NCI-H1105 treated with DMSO at 0.1 percent for 48 hours (cell line): ENCODE measurements at regions not wholly inside any gene's neighbourhood (a gene's known extent, or its start where the extent isn't known, plus 50 kb on each side); places are given as distances from the start of the nearest gene placed in this dataset.
A peak's percentile ranks its signal among the peaks of the same experiment; 100 is the strongest.
"Not testable (repeated sequence)": the region's sequence is repeated elsewhere in the genome, so short reads cannot be mapped to it uniquely, and the experiment has no call there.

Experiments
- DNase-seq: peaks from one replicate; lab custom pipeline; 2025; lab: John Stamatoyannopoulos, UW

- no peak for DNase-seq
Measured at GRCh38 chr9:2354856-2355696, 266.5 kb upstream of the VLDLR start.

GRCh38 chr9:2355697-2355983 is 265.9 kb upstream of the VLDLR start:
- DNase-seq = no peak

GRCh38 chr9:2356041-2356790 is 265.4 kb upstream of the VLDLR start:
- no peak for DNase-seq

DNA sequence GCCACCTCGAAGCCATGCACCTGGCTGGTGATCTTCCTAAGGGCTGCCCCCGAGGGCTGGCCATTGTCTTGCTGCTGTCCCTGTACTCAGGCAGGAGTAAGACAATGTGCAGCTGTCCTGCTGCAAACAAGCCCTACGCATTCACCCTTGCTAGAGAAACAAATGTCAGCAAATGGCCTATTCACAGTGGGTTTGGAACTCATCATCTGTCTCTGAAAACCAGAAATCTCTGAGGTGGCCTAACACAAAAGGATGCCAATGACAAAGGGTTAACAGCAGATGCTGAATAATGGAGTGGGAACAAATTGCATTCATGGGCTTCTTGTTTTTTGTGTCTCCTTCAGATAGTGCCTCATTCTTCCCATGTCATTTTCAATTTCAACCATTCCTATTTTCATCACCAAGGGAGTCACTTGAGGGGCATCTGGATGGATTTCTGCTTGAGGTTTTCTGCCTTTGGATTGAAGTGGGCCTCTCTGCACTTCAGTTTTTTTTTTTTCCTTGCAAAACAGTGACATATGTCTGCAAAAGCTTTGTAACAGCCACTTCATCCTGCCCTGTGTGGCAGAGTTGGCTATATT is 261.6 kb upstream of the VLDLR start:
- DNase-seq = no peak

DNA sequence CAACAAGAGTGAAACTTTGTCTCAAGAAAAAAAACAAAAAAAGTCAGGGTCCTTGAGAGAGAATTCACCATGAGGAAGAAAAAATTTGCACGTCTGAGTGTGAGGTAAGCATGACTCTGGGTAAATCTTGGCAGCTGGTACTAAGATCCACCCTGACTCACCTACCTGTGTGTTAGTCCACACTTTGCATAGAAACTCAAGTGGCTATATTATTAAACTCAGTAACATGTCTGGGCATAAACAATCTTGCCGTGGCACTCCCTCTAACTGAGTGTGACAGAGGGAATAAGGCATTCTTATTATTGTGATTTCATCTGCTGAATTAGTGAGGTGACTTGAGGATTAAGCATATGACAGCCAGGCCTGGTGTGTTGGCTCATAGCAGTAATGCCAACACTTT is 259.4 kb upstream of the VLDLR start:
- DNase-seq = peak; percentile 10

- no peak for DNase-seq
Measured at GRCh38 chr9:2363138-2363745, 258.3 kb upstream of the VLDLR start.

DNA sequence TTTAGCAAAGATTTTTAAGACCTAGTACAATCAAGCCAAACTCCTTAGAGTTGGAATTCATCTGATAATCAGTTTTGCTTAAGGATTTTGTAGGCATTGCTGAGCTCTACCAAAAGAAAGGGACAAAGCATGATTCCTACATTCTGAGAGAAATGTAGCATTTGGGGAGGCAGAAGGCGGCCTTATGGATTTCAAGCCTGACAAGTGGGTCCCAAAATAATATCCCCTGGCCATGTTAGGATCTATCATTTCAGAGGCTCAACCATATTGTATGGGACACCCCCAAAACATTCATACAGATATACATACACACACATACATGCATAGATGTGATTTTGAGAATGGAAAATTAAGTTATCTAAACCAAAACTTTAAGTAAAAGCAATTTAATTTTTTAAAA is 257.8 kb upstream of the VLDLR start:
- DNase-seq = no peak

- DNase-seq = no peak
Measured at GRCh38 chr9:2367970-2368369, 253.6 kb upstream of the VLDLR start.

DNA sequence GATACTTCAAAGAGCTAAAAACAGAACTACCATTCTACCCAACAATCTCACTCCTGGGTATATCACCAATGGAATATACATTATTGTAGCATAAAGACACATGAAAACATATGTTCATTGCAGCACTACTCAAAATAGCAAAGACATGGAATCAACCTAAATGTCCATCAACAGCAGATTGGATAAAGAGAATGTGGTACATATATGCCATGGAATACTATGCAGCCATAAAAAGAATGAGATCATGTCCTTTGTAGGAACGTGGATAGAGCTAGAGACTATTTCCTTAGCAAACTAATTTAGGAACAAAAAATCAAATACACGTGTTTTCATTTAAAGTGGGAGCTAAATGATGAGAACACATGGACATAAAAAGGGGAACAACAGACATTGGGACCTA is 247.9 kb upstream of the VLDLR start:
- no peak for DNase-seq

- no peak for DNase-seq
Measured at GRCh38 chr9:2375114-2375513, 246.5 kb upstream of the VLDLR start.

DNA sequence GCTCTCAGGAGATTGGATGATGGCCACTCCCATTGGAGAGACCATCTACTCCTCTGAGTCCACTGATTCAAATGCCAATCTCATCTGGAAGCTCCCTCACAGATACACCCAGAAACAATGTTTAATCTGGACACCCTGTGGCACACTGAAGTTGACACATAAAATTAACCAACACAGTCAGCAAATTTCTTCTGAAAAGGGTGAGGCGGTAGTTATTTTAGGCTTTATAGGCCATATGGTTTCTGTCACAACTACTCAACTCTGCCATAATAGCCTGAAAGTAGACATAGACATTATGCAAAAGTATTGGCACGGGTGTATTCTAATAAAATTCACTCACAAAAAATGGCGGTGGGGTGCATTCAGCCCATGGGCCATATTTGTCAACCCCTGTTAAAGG is 244.5 kb upstream of the VLDLR start:
- DNase-seq = no peak

DNA sequence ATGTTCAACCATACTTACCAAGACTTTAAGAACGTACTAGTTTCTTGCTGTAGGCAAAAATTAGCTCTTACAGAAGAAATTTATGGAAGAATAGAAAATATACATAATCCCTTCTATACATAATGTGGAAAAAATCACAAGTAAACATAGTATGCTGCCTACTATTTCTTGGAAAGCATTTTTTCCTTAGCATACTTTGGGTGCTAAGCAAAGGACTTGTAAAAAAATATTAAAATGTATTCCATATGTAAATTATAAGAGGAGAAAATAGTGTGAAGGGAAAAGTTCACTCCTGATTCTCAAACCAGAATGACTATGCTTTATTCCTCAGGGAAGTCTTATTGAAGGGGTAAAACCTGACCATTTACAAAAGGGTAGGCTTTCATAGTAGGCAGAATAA is 243.8 kb upstream of the VLDLR start:
- no peak for DNase-seq

- no peak for DNase-seq
Measured at GRCh38 chr9:2378266-2378665, 243.3 kb upstream of the VLDLR start.

- no peak for DNase-seq
Measured at GRCh38 chr9:2378816-2379215, 242.8 kb upstream of the VLDLR start.

DNA sequence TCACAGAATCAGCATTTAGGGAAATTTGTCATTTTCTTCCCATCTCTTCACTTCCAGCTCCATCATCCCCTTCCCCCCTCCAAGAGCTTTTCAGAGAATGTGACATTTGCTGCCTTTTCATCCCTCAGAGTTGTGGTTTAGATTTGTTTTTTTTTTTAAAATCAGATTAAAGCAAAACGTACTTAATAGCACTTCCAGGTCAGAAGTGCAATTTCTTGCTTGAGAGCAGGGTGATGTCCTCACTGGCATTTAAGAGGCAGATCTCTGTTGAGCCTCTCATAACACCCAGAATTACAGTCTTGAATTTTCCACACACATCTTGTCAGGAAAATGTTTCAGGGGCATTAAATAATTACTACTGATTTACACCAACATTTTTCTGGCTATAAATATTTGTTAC is 236.8 kb upstream of the VLDLR start:
- no peak for DNase-seq

GRCh38 chr9:2385746-2386145 is 235.8 kb upstream of the VLDLR start:
- DNase-seq = no peak

DNA sequence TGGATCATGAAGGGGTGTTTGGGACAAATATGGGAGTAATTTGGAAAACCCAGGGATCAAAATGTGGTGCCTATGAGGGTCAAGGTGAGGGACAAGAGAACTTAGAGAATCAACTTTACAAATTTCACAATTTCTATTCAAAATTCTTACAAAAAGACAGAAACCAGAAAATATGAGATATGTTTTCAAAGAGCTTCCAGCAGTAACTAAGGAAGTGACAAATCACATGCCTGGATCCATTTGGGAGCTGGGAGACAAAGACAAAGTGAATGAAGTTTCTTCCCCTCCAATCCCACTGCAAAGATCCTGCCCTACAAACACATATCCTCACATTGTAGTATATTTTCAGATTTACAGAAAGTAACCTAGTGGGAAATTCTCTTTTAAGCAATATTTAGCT is 235.0 kb upstream of the VLDLR start:
- no peak for DNase-seq

DNA sequence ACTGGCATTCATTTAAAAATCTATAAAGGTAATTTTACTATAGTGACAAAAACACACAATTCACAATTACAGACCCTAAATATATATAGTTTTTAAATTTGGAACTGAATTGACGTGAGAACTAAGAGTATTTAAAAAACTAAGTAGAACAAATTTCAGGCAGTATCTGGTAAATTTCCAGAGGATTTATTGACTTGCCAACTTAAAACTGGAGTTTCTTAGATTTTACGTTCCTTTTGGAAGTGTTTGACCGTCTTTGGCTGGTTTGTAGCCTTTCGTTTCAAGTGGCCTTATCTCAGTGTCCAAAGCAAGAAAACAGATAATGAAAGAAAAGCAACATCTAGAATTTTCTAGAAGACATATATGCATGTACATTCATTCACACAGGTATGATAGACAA is 234.4 kb upstream of the VLDLR start:
- no peak for DNase-seq

DNA sequence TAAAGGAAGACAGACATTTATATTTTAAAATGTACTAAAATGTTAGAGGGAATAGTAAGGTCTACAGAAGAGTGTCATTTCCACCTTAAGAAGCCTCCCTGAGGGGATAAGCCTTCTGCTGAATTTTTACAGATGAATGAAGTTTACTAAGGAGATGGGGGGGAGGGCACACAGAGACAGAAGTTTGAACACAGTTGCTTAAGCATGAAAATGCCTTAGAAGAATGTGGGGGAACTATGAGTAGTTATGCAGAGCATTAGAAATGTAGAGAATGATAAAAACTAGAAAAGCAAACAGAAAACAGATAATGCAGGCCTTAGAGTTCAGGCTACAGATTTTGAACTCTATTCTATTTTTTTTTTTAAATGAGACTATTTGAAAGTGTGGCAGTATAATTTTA is 232.2 kb upstream of the VLDLR start:
- DNase-seq = no peak

DNA sequence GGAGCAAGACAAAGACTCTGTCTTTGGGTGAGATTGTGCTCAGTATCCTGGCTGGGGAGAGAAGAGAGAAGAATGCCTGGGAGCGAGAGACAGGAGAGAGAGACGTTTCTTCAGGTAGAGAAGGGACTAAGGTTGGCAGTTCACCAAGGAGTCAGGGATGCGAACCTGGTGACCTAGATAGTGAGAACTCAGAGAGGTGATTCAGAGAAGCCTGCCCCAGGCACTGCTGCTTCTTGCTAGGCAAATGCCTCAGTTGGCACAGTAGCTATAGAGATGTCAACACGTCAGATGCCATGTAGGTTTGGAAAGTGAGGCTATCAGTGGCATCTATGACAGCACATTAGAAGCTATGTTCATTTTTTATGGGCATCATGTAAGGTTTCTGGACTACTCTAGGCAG is 231.6 kb upstream of the VLDLR start:
- DNase-seq = no peak

DNA sequence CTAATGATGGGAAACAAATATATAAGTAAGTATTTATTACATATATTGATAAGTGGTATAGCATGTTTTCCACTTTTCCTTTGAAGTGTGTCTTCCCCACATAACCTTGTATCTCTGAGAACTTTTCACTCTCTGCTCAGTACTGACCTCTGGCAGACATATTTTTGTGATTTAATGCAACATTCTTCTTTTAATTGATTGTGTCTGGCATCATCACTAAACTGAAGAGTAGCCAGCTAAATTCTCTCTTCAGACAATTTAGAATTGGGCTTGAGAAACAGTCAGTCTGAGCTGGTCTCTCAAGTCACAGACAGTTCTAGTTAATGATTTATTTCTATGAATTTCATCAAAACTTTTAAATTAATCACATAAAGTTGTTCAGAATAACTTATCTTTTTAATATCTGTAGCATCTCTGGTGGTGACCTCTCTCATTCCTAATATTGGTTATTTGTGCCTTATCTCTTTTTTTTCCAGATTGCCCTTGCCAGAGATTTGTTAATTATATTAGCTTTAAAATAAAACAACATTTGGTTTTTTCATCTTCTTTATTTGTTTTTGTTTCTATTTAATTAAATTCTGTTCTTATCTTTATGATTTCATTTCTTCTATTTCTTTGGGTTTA is 230.0 kb upstream of the VLDLR start:
- not testable (repeated sequence) for DNase-seq

- DNase-seq = not testable (repeated sequence)
Measured at GRCh38 chr9:2394087-2394741, 227.4 kb upstream of the VLDLR start.
